Activated CD4-positive, alpha-beta T cell treated with anti-CD3 and anti-CD28 coated beads, Interleukin-2, amount 10 ng/mL, durations not matched to agents 7 days and 5 days (primary cell): ENCODE measurements at regions not wholly inside any gene's neighbourhood (a gene's known extent, or its start where the extent isn't known, plus 50 kb on each side); places are given as distances from the start of the nearest gene placed in this dataset.
A peak's percentile ranks its signal among the peaks of the same experiment; 100 is the strongest.

Experiments used
- CTCF ChIA-PET: fragments of 350-600 bp; sonication (Branson Sonifier 250); formaldehyde crosslinking; loops from one replicate; lab custom pipeline; 2021; ENCODE audit warnings: antibody characterized with exemption; lab: Charles Lee
- POLR2A ChIA-PET: fragments of 350-600 bp; sonication (Branson Sonifier 250); formaldehyde crosslinking; loops from one replicate; lab custom pipeline; 2021; ENCODE audit warnings: antibody characterized with exemption; lab: Charles Lee
- DNase-seq: peaks from one replicate; pipeline ENCODE4 v3.0.0-alpha.2; 2020
- H3K27ac Mint-ChIP-seq: one replicate; pipeline ENCODE4 v1.8.0; 2021; ENCODE audit warnings: mild to moderate bottlenecking, moderate library complexity, mixed read lengths
- H3K27me3 Mint-ChIP-seq: one replicate; pipeline ENCODE4 v1.8.0; 2021; ENCODE audit warnings: mixed read lengths
- H3K36me3 Mint-ChIP-seq: one replicate; pipeline ENCODE4 v1.8.0; 2021; ENCODE audit warnings: low read depth, mixed read lengths
- H3K4me1 Mint-ChIP-seq: one replicate; pipeline ENCODE4 v1.8.0; 2021; ENCODE audit warnings: mixed read lengths
- H3K4me3 Mint-ChIP-seq: one replicate; pipeline ENCODE4 v1.8.0; 2021; ENCODE audit warnings: mild to moderate bottlenecking, moderate library complexity, mixed read lengths
- H3K9me3 Mint-ChIP-seq: one replicate; pipeline ENCODE4 v1.8.0; 2021; ENCODE audit warnings: mixed read lengths

GRCh38 chr3:101984356-101984755 lies 135.0 kb downstream of the NFKBIZ start:
- Mint-ChIP-seq H3K36me3 (peaks cover 3% of the 10 kb centered on the region), H3K27ac (no peak overlapping the region), H3K27me3 (peaks cover 24% of the 10 kb centered on the region), H3K4me1 (peaks cover 17% of the 10 kb centered on the region), H3K9me3 (peaks cover 2% of the 10 kb centered on the region), H3K4me3 (no peak overlapping the region)
- no peak for DNase-seq
- CTCF ChIA-PET = interaction anchor here (2.7 kb wide), 1 partner anchor 34 kb away, joined by 5 read pairs; no protein-coding TSS in a partner anchor
- POLR2A ChIA-PET = no interaction called here

GRCh38 chr3:101988596-101988995 lies 139.3 kb downstream of the NFKBIZ start:
- Mint-ChIP-seq H3K27me3 (peaks cover 14% of the 10 kb centered on the region), H3K27ac (peak overlapping the region; percentile 56), H3K4me3 (no peak overlapping the region), H3K4me1 (peaks cover 21% of the 10 kb centered on the region), H3K36me3 (peaks cover 6% of the 10 kb centered on the region), H3K9me3 (no peaks in the 10 kb centered on the region)
- ChIA-PET CTCF (no interaction called here), POLR2A (no interaction called here)
- peak; percentile 8 for DNase-seq

- H3K27ac Mint-ChIP-seq = no peak overlapping the region
- DNase-seq = no peak
- ChIA-PET CTCF (interaction anchor here (1.0 kb wide), 1 partner anchor 24 kb away, joined by 3 read pairs; no protein-coding TSS in a partner anchor), POLR2A (no interaction called here)
- H3K27me3 Mint-ChIP-seq = peaks cover 8% of the 10 kb centered on the region
- no peak overlapping the region for H3K4me3 Mint-ChIP-seq
- no peaks in the 10 kb centered on the region for H3K9me3 Mint-ChIP-seq
- H3K36me3 Mint-ChIP-seq = peaks cover 6% of the 10 kb centered on the region
- H3K4me1 Mint-ChIP-seq = peaks cover 21% of the 10 kb centered on the region
These were observed 140.4 kb downstream of the NFKBIZ start for GRCh38 chr3:101989578-101990200.

GRCh38 chr3:101992863-101993262 lies 143.5 kb downstream of the NFKBIZ start:
- no peak overlapping the region for H3K4me3 Mint-ChIP-seq
- peaks cover 23% of the 10 kb centered on the region for H3K4me1 Mint-ChIP-seq
- no peaks in the 10 kb centered on the region for H3K9me3 Mint-ChIP-seq
- H3K36me3 Mint-ChIP-seq = peaks cover 5% of the 10 kb centered on the region
- CTCF ChIA-PET = interaction anchor here (0.7 kb wide), 1 partner anchor 14 kb away, joined by 3 read pairs; no protein-coding TSS in a partner anchor
- H3K27me3 Mint-ChIP-seq = peaks cover 10% of the 10 kb centered on the region
- POLR2A ChIA-PET = no interaction called here
- no peak for DNase-seq
- H3K27ac Mint-ChIP-seq = no peak overlapping the region

GRCh38 chr3:101994386-101994785 lies 145.1 kb downstream of the NFKBIZ start:
- Mint-ChIP-seq H3K27ac (no peak overlapping the region), H3K27me3 (peaks cover 10% of the 10 kb centered on the region), H3K36me3 (peaks cover 3% of the 10 kb centered on the region), H3K9me3 (no peaks in the 10 kb centered on the region), H3K4me3 (no peak overlapping the region), H3K4me1 (peaks cover 11% of the 10 kb centered on the region)
- no peak for DNase-seq
- CTCF ChIA-PET = interaction anchor here (0.6 to 2.5 kb wide), 3 partner anchors 11 to 30 kb away, joined by 3 to 7 read pairs (median 3); no protein-coding TSS in a partner anchor
- POLR2A ChIA-PET = no interaction called here

GRCh38 chr3:101995371-101996046 lies 146.2 kb downstream of the NFKBIZ start:
- H3K4me3 Mint-ChIP-seq = no peak overlapping the region
- ChIA-PET CTCF (interaction anchor here (1.5 to 2.5 kb wide), 4 partner anchors 9 to 31 kb away, joined by 3 to 7 read pairs (median 5); no protein-coding TSS in a partner anchor), POLR2A (no interaction called here)
- peaks cover 8% of the 10 kb centered on the region for H3K27me3 Mint-ChIP-seq
- H3K27ac Mint-ChIP-seq = no peak overlapping the region
- no peaks in the 10 kb centered on the region for H3K9me3 Mint-ChIP-seq
- H3K4me1 Mint-ChIP-seq = peaks cover 7% of the 10 kb centered on the region
- no peak for DNase-seq
- H3K36me3 Mint-ChIP-seq = no peaks in the 10 kb centered on the region

GRCh38 chr3:101996832-101997231 lies 147.5 kb downstream of the NFKBIZ start:
- no peak for DNase-seq
- no peak overlapping the region for H3K4me3 Mint-ChIP-seq
- H3K9me3 Mint-ChIP-seq = no peaks in the 10 kb centered on the region
- peaks cover 6% of the 10 kb centered on the region for H3K27me3 Mint-ChIP-seq
- CTCF ChIA-PET = interaction anchor here (0.6 to 1.6 kb wide), 4 partner anchors 9 to 226 kb away, joined by 3 to 5 read pairs (median 4); no protein-coding TSS in a partner anchor
- H3K4me1 Mint-ChIP-seq = peaks cover 8% of the 10 kb centered on the region
- no peaks in the 10 kb centered on the region for H3K36me3 Mint-ChIP-seq
- no peak overlapping the region for H3K27ac Mint-ChIP-seq
- POLR2A ChIA-PET = no interaction called here

- Mint-ChIP-seq H3K4me3 (no peak overlapping the region), H3K27me3 (peaks cover 2% of the 10 kb centered on the region), H3K27ac (no peak overlapping the region), H3K4me1 (peaks cover 9% of the 10 kb centered on the region), H3K36me3 (no peaks in the 10 kb centered on the region), H3K9me3 (no peaks in the 10 kb centered on the region)
- DNase-seq = no peak
- ChIA-PET POLR2A (interaction anchor here (0.7 kb wide), 1 partner anchor 110 kb away, joined by 3 read pairs; no protein-coding TSS in a partner anchor), CTCF (interaction anchor here (1.3 to 1.5 kb wide), 2 partner anchors 21 to 149 kb away, joined by 3 to 4 read pairs; no protein-coding TSS in a partner anchor)
These were observed 149.1 kb downstream of the NFKBIZ start for GRCh38 chr3:101998256-101998926.

GRCh38 chr3:101999177-101999779 lies 150.0 kb downstream of the NFKBIZ start:
- POLR2A ChIA-PET = no interaction called here
- Mint-ChIP-seq H3K4me1 (peaks cover 9% of the 10 kb centered on the region), H3K9me3 (no peaks in the 10 kb centered on the region), H3K27me3 (peaks cover 2% of the 10 kb centered on the region), H3K27ac (no peak overlapping the region), H3K36me3 (no peaks in the 10 kb centered on the region), H3K4me3 (no peak overlapping the region)
- CTCF ChIA-PET = interaction anchor here (1.3 kb wide), 1 partner anchor 148 kb away, joined by 3 read pairs; no protein-coding TSS in a partner anchor
- no peak for DNase-seq

- no peak overlapping the region for H3K4me3 Mint-ChIP-seq
- H3K36me3 Mint-ChIP-seq = no peaks in the 10 kb centered on the region
- no peak overlapping the region for H3K27ac Mint-ChIP-seq
- peaks cover 2% of the 10 kb centered on the region for H3K4me1 Mint-ChIP-seq
- ChIA-PET POLR2A (no interaction called here), CTCF (no interaction called here)
- H3K9me3 Mint-ChIP-seq = no peaks in the 10 kb centered on the region
- H3K27me3 Mint-ChIP-seq = peaks cover 2% of the 10 kb centered on the region
- DNase-seq = no peak
These were observed 151.4 kb downstream of the NFKBIZ start for GRCh38 chr3:102000620-102001209.

- Mint-ChIP-seq H3K27ac (no peak overlapping the region), H3K36me3 (no peaks in the 10 kb centered on the region), H3K27me3 (peaks cover 2% of the 10 kb centered on the region), H3K4me1 (peaks cover 2% of the 10 kb centered on the region), H3K9me3 (no peaks in the 10 kb centered on the region), H3K4me3 (no peak overlapping the region)
- ChIA-PET CTCF (interaction anchor here (0.7 kb wide), 1 partner anchor 90 kb away, joined by 3 read pairs; no protein-coding TSS in a partner anchor), POLR2A (no interaction called here)
- no peak for DNase-seq
These were observed 152.7 kb downstream of the NFKBIZ start for GRCh38 chr3:102002056-102002455.

GRCh38 chr3:102004561-102004960 lies 155.2 kb downstream of the NFKBIZ start:
- Mint-ChIP-seq H3K27me3 (no peaks in the 10 kb centered on the region), H3K4me1 (peaks cover 2% of the 10 kb centered on the region), H3K9me3 (peaks cover 6% of the 10 kb centered on the region), H3K36me3 (peaks cover under 1% of the 10 kb centered on the region), H3K4me3 (no peak overlapping the region), H3K27ac (no peak overlapping the region)
- POLR2A ChIA-PET = no interaction called here
- CTCF ChIA-PET = interaction anchor here (1.0 kb wide), 1 partner anchor 13 kb away, joined by 4 read pairs; no protein-coding TSS in a partner anchor
- no peak for DNase-seq
